ENCODE measurements at regions not wholly inside any gene's neighbourhood (a gene's known extent, or its start where the extent isn't known, plus 50 kb on each side); places are given as distances from the start of the nearest gene placed in this dataset.
"Not testable (repeated sequence)": the region's sequence is repeated elsewhere in the genome, so short reads cannot be mapped to it uniquely, and the experiment has no call there.

- not testable (repeated sequence) for DNase-seq
Observed at GRCh38 chr21:25531538-25532250, 75.6 kb downstream of the MRPL39 start.

GRCh38 chr21:25528515-25528914 is 78.8 kb downstream of the MRPL39 start:
- DNase-seq: no peak

GRCh38 chr21:25518491-25518911 is 88.8 kb downstream of the MRPL39 start:
- DNase-seq: no peak

GRCh38 chr21:25515484-25516405 is 91.5 kb downstream of the MRPL39 start:
- no peak for DNase-seq

GRCh38 chr21:25513810-25514209 is 93.5 kb downstream of the MRPL39 start:
- no peak for DNase-seq

- DNase-seq: no peak
Observed at GRCh38 chr21:25512095-25513081, 94.9 kb downstream of the MRPL39 start.

GRCh38 chr21:25509862-25510261 is 97.4 kb downstream of the MRPL39 start:
- DNase-seq: no peak

- no peak for DNase-seq
Observed at GRCh38 chr21:25508364-25508763, 98.9 kb downstream of the MRPL39 start.

GRCh38 chr21:25507522-25507921 is 99.8 kb downstream of the MRPL39 start:
- no peak for DNase-seq

GRCh38 chr21:25506887-25507286 is 100.4 kb downstream of the MRPL39 start:
- DNase-seq: no peak

GRCh38 chr21:25506261-25506660 is 101.0 kb downstream of the MRPL39 start:
- no peak for DNase-seq

GRCh38 chr21:25503981-25504380 is 103.3 kb downstream of the MRPL39 start:
- no peak for DNase-seq

GRCh38 chr21:25501996-25502665 is 105.2 kb downstream of the MRPL39 start:
- peak; percentile 73 for DNase-seq

GRCh38 chr21:25501462-25501861 is 105.8 kb downstream of the MRPL39 start:
- DNase-seq: no peak

GRCh38 chr21:25500598-25500997 is 106.7 kb downstream of the MRPL39 start:
- no peak for DNase-seq

GRCh38 chr21:25496825-25497482 is 110.3 kb downstream of the MRPL39 start:
- DNase-seq: no peak

- no peak for DNase-seq
Observed at GRCh38 chr21:25494804-25495203, 112.5 kb downstream of the MRPL39 start.

GRCh38 chr21:25493722-25494121 is 113.6 kb downstream of the MRPL39 start:
- no peak for DNase-seq

- DNase-seq: no peak
Observed at GRCh38 chr21:25491267-25491666, 116.0 kb downstream of the MRPL39 start.

- DNase-seq: no peak
Observed at GRCh38 chr21:25490742-25491141, 116.5 kb downstream of the MRPL39 start.

- no peak for DNase-seq
Observed at GRCh38 chr21:25489673-25490072, 117.6 kb downstream of the MRPL39 start.

Data from activated CD8-positive, alpha-beta memory T cell treated with anti-CD3 and anti-CD28 coated beads, Interleukin-2, amount 50 U/mL, for 48 hours (primary cell).